Glutamatergic neuron (in vitro differentiated cells): ENCODE measurements at regions not wholly inside any gene's neighbourhood (a gene's known extent, or its start where the extent isn't known, plus 50 kb on each side); places are given as distances from the start of the nearest gene placed in this dataset.

Source experiments
- DNase-seq: peaks from one replicate; pipeline ENCODE4 v3.0.0; 2022
- H3K27ac Mint-ChIP-seq: one replicate; pipeline ENCODE4 v1.8.0; 2020; ENCODE audit warnings: mild to moderate bottlenecking, mixed read lengths, inconsistent platforms; ENCODE audit not compliant: unreplicated experiment
- H3K27me3 Mint-ChIP-seq: one replicate; pipeline ENCODE4 v1.8.0; 2020; ENCODE audit warnings: mild to moderate bottlenecking, moderate library complexity, mixed read lengths, inconsistent platforms; ENCODE audit not compliant: unreplicated experiment
- H3K36me3 Mint-ChIP-seq: one replicate; pipeline ENCODE4 v1.8.0; 2020; ENCODE audit warnings: mild to moderate bottlenecking, mixed read lengths, inconsistent platforms; ENCODE audit not compliant: unreplicated experiment
- H3K4me1 Mint-ChIP-seq: one replicate; pipeline ENCODE4 v1.8.0; 2020; ENCODE audit warnings: mild to moderate bottlenecking, low read depth, mixed read lengths, inconsistent platforms; ENCODE audit not compliant: unreplicated experiment
- H3K4me3 Mint-ChIP-seq: one replicate; pipeline ENCODE4 v1.8.0; 2020; ENCODE audit warnings: mild to moderate bottlenecking, mixed read lengths, inconsistent platforms; ENCODE audit not compliant: unreplicated experiment
- H3K9me3 Mint-ChIP-seq: one replicate; pipeline ENCODE4 v1.8.0; 2020; ENCODE audit warnings: mild to moderate bottlenecking, moderate library complexity, mixed read lengths, inconsistent platforms; ENCODE audit not compliant: unreplicated experiment
- TF ChIP-seq, protein P1 (sequence below): fragments of 200-600 bp; sonication (generic); IDR thresholded peaks from one replicate; pipeline ENCODE4 v1.5.0; 2021; ENCODE audit not compliant: partially characterized antibody, unreplicated experiment

DNA sequence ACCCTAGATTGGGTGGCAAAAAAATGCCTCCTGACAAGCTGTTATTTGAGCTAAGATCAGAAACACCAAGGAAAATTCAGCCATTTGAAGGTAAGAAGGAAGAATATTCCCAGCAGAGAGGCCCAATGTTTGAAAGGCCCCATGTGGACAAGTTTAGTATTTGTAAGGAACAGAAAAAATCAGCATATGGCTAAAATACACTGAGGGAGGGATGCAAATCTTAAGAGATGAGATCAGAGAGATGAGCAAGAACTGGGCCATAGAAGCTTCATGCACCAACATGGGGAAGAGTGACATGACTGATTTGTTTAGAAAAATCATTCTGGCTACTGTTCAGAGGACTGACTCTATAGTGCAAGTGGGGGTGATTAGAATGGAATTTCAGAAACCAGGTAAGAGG is 496.8 kb upstream of the SOX5 start:
- Mint-ChIP-seq H3K36me3 (no peaks in the 10 kb centered on the region), H3K27me3 (peaks cover 3% of the 10 kb centered on the region), H3K4me3 (no peak overlapping the region), H3K4me1 (peaks cover 14% of the 10 kb centered on the region), H3K9me3 (peaks cover 3% of the 10 kb centered on the region), H3K27ac (no peak overlapping the region)
- TF ChIP-seq, protein P1, sequence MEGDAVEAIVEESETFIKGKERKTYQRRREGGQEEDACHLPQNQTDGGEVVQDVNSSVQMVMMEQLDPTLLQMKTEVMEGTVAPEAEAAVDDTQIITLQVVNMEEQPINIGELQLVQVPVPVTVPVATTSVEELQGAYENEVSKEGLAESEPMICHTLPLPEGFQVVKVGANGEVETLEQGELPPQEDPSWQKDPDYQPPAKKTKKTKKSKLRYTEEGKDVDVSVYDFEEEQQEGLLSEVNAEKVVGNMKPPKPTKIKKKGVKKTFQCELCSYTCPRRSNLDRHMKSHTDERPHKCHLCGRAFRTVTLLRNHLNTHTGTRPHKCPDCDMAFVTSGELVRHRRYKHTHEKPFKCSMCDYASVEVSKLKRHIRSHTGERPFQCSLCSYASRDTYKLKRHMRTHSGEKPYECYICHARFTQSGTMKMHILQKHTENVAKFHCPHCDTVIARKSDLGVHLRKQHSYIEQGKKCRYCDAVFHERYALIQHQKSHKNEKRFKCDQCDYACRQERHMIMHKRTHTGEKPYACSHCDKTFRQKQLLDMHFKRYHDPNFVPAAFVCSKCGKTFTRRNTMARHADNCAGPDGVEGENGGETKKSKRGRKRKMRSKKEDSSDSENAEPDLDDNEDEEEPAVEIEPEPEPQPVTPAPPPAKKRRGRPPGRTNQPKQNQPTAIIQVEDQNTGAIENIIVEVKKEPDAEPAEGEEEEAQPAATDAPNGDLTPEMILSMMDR, result no peak
- no peak for DNase-seq

DNA sequence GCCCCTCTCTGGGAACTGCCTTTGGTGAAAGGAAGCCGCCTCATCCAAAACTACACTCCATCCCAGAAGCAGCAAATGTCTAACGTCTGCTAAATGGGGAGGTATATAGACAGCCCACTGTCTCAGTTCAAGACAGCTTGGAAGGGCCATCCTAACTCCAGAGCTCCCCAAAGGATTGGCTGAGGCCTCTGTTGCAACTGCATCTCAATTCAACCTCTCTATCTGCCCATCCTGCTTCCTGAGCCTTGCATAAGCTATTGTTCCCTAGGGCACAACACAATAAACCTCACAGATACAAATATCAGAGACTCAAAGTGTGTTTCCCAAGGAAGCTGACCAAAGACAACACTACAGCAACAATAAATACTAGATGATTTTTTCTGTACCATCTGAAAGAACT is 495.2 kb upstream of the SOX5 start:
- Mint-ChIP-seq H3K27ac (peak overlapping the region; percentile 52), H3K9me3 (peaks cover 5% of the 10 kb centered on the region), H3K4me1 (peaks cover 14% of the 10 kb centered on the region), H3K4me3 (no peak overlapping the region), H3K36me3 (no peaks in the 10 kb centered on the region), H3K27me3 (peaks cover 8% of the 10 kb centered on the region)
- DNase-seq, result peak; percentile 26
- TF ChIP-seq, protein P1, result no peak

DNA sequence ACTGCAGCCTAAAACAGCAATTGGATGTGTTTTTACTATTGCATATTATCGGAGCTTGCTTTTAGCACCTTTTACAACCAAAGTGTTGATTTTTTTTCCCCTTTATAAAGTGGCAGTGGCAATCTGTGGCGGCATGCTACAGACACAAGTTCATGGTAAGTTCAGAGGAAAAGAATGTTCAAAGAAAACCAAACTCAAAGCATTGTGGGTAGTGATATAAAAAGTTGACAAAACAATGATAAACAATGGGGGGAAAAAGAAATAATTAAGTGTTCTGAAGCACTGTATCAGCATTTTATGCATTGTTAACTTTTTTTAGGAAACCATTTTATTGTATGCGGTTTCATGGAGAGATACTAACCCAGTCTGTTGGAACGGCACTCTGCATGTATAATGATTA is 492.0 kb upstream of the SOX5 start:
- TF ChIP-seq, protein P1, result no peak
- H3K4me3 Mint-ChIP-seq, result no peak overlapping the region
- peaks cover 14% of the 10 kb centered on the region for H3K4me1 Mint-ChIP-seq
- DNase-seq, result no peak
- peaks cover 5% of the 10 kb centered on the region for H3K36me3 Mint-ChIP-seq
- H3K9me3 Mint-ChIP-seq, result peaks cover 5% of the 10 kb centered on the region
- no peak overlapping the region for H3K27ac Mint-ChIP-seq
- H3K27me3 Mint-ChIP-seq, result peaks cover 8% of the 10 kb centered on the region

DNA sequence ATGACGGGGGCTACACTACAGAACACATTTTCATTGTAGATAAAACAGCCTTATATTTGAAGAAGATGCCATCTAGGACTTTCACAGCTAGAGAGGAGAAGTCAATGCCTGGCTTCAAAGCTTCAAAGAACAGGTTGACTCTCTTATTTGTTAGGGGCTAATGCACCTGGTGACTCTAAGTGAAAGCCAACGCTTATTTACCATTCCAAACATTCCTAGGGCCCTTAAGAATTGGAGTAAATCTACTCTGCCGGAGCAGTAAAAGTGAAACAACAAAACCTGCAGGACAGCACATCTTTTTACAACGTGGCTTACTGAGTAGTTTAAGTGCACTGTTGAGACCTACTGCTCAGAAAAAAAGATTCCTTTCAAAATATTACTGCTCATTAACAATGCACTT is 487.2 kb upstream of the SOX5 start:
- H3K27ac Mint-ChIP-seq, result no peak overlapping the region
- H3K4me3 Mint-ChIP-seq, result no peak overlapping the region
- peaks cover 2% of the 10 kb centered on the region for H3K9me3 Mint-ChIP-seq
- H3K36me3 Mint-ChIP-seq, result peaks cover 17% of the 10 kb centered on the region
- no peak for DNase-seq
- no peaks in the 10 kb centered on the region for H3K4me1 Mint-ChIP-seq
- TF ChIP-seq, protein P1, result no peak
- peaks cover 5% of the 10 kb centered on the region for H3K27me3 Mint-ChIP-seq

DNA sequence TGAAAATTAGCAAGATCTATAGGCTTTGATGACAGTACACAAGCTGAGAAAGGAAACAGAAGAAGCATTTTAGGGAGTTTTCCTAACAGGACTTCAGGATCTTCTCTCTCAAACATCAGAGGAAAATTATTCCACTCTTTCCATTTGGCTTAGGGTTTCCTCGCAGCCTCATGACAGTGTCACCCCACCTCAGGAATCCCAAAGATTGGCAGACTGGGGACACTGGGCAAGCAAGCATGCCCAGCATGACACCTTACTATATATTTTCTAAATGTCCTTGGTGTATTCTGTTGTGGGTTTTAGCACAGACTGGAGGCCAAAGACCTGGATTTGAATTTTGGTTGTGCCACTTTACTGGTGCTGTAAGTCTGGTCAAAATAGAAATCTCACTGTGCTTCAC is 482.4 kb upstream of the SOX5 start:
- peaks cover 17% of the 10 kb centered on the region for H3K36me3 Mint-ChIP-seq
- no peak overlapping the region for H3K27ac Mint-ChIP-seq
- no peak for DNase-seq
- no peak overlapping the region for H3K4me3 Mint-ChIP-seq
- H3K4me1 Mint-ChIP-seq, result peaks cover 8% of the 10 kb centered on the region
- H3K27me3 Mint-ChIP-seq, result no peaks in the 10 kb centered on the region
- TF ChIP-seq, protein P1, result no peak
- H3K9me3 Mint-ChIP-seq, result no peaks in the 10 kb centered on the region
